IPS-NIHi11 (cell line): ENCODE measurements at regions not wholly inside any gene's neighbourhood (a gene's known extent, or its start where the extent isn't known, plus 50 kb on each side); places are given as distances from the start of the nearest gene placed in this dataset.
"Not testable (repeated sequence)": the region's sequence is repeated elsewhere in the genome, so short reads cannot be mapped to it uniquely, and the experiment has no call there.

Source experiments
- DNase-seq: peaks from one replicate; pipeline ENCODE4 v3.0.0; 2012; ENCODE audit warnings: mixed read lengths, low spot score

DNA sequence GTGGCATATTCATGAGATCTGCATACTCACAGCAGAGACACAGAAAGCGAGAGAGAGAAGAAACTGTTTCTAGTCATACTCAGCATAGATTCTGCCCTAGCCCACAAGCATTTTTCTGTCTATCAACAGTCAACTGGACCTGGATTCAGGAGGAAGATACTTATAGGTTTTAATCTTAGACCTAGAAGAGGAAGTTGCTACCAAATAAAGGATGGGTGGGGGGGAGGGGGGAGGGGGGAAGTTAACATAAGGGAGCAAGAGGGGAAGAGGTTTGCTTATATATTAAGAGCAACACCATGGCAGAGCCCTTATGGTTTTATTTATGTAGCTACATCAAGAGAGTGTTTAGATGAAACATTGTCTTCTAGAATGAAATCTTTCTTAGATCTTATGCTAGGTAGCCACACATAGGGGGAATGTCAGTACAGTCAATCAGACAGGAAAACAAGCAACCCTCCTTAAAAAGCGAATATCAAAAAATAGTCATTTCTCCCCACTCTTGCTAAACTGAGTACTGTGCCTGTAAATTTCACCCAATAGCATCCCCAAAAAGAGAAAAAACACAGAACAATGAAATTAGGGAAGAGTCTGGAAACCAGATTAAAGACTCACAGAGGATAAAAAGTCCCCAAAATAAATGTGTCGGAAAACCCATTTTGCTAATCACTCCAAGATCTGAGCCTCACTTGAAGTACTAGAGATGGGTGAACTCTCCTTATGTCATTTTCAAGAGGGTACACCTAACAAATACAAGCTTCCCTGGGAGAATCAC is 192.7 kb upstream of the NR4A3 start:
- no peak for DNase-seq

DNA sequence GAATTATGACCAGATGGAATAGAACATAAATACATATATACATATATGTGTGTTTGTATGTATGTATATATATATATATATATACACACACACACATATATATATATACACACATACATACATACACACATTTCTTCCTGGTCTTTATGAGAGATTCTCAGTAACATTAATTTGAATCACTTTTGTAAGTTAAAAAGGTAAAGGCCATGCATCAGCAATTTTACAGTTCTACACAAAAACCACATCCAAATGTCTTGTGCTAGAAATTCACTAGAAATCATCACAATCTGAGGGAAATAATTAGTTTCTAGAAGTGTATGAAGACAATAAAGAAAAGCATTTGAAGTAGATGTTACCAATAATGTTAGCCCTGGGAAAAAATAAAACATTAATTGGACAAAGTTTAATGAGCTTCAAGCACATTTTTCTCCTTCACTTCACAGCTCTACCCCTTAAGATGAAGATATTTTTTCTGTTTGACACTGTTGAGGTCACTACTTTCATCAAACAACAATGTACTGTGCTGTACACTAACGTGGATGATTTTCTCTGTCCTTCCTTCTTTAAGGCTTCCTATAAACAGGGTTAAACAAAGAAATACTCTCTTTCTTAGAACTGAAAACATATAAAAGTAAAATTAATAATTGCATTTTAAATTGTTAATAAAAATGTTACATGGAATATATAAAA is 189.2 kb upstream of the NR4A3 start:
- no peak for DNase-seq

DNA sequence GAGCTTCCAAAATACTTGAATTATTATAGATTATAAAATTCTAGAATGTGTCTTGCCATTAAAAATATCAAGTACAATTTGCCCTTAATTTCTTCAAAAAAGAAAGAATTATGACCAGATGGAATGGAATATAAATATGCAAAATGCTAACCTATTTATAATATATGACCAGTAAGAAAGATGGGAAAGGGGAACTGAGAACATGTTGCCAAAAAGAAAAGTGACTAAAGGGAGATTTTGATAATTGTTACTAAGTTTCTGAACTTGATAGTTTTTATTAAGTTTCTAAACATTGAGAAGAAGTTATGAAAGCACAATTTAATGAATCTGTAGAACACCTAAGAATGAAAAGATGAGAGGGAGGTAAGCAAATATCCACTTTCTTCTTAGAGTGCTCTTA is 188.4 kb upstream of the NR4A3 start:
- no peak for DNase-seq

DNA sequence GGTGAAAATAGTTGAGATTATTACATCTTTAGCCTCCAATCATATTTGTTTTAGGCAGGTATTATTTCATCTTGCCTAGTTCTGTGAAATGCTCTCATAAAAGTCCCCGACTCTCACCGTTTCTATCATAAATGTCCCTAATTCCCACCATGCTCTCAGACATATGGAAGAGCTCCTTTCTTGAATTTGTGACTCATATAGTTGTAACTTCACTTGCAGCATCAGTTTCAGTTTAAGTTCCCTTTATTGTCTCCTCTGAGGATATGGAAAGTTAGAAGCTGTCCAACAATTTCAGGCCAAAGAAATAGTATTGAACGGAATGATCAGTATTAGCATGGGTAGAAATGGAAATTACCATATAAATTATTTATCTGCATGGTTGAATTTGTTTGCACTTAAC is 187.5 kb upstream of the NR4A3 start:
- DNase-seq: no peak

DNA sequence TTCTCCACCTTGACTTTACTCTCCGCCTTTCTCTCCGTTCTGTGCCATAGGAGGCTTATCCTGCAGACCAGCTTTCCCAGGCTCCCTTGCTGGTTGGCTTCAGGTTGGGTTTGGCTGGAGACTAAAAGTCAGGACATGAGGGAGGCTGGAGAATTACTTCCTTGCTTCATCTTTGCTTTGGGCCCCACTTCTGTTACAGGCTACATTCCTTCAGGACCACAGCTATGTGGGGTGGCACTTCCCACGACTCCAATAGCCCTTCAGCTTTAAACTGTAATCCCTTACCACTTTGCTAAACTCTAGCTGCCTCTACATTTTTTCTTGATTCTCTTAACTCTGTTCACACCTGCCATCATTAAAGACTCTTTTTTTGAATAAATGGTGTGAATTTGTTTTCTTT is 186.7 kb upstream of the NR4A3 start:
- no peak for DNase-seq

DNA sequence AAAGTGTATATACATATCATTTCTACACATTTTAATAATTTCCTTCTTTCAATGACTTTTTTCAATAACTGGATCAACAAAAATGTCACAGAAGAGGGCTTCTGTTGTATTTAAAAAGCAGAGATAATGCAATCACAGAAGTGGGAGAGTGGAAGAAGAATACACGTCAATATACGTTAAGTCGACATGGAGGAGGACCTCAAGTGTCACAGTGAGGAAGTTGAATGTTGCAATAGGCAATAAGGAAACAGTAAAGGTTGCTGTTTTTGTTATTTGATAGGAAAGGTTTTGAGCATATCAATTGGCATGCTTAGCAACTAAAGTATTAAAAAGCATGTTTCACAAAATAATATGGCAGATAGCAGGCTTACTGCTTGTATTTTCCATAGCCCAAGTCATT is 184.0 kb upstream of the NR4A3 start:
- DNase-seq: no peak

DNA sequence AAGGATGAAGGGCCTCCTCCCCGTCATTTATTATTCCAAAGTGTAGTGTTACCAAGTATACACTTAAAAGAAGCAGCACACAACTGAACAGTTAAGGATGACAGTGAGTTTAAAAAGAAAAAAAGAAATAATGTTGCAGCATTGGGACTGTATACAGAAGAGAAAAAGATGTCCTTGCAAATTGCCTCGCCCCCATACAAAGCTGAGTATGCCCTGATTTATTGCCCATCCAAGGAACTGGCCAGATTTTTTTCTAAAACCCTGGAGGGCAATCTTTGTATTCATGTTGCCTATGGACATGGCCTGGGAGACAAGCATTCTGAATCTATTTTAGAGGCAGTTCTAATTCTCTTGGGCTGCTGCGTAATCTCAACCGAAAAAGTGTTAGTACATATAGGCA is 182.7 kb upstream of the NR4A3 start:
- no peak for DNase-seq

DNA sequence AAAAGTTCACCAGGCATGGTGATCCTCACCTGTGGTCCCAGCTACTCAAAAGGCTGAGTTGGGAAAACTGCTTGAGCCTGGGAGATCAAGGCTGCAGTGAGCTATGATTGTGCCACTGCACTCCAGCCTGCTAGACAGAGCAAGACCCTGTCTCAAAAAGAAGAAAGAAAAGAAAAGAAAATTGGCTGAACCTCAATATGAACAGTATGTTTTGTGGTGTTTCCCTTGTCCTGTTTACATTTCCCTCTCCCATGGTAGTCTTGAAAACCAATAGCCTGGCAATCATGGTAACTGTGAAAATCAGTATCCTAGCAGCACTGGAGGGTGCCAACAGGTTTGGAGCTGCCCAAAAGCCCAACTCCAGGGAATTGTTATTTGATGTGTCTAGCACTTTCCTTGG is 174.1 kb upstream of the NR4A3 start:
- no peak for DNase-seq

DNA sequence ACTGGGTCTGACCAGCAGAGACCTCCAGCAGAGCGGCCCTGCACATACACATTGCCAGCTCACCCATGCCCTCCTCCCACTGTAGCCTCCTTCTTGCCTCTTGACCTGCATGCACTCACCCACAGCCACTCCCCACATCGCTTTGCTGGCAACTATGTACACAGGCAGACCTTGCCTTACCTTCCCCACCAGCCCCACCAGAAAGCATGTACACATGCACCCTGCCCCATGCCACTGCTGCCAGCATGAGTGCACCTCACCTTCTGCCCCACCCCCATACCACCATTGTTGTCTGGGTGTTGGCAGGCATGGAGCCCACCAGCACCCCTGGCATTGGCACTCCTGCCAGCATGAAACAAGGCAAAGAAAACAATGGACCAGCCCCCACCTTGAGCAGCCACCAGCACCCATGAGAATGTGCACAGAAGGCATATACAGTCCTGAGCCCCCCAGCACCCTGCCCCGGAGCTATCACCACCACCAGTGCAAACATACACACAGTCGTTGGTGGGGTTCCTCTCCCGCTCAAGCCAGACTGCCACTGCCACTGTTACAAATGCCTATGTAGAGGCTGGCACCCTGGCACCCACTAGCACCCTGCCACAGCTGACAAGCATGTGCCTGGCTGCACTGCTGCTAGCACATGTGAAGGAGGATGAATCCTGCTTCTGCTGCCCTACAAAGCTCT is 171.4 kb upstream of the NR4A3 start:
- DNase-seq: no peak

DNA sequence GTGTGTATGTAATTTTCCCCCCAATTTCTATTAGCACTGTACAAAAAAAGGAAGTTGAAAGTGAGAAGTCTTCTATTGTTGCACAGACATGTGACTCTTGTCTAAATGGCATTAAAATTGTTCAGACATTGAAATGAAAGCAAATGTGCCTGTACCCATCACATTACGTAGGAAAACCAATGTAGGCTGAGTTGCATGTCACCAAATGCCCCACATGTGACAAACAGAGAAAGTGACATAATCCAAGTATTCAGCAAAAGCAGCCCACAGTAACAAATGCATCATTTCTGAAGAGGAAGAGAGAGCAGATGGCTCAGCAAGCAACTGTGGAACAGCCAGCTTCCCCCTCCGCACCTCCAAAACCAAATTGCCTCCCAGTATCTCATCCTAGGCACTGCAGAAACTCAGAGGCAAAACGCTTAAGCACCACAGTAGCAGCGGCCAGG is 161.5 kb upstream of the NR4A3 start:
- DNase-seq: no peak

DNA sequence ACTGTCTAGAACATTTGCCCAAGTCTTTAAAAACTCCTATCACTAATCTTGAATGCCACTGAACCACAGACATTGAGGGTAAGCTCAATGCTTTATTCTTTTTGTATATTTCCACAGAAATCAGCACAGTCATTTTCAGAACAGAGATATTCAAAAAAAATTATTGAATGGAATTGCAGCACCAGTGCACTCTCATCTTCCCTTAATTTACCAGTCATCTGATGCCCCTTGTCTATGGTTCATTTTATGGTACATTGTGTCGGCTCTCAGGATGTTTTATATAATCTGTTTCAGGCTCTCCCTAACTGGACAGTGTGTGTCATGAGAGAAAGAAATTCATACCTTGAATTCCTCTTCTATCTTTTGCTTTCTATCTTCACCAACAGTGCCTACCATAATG is 158.4 kb upstream of the NR4A3 start:
- no peak for DNase-seq

DNA sequence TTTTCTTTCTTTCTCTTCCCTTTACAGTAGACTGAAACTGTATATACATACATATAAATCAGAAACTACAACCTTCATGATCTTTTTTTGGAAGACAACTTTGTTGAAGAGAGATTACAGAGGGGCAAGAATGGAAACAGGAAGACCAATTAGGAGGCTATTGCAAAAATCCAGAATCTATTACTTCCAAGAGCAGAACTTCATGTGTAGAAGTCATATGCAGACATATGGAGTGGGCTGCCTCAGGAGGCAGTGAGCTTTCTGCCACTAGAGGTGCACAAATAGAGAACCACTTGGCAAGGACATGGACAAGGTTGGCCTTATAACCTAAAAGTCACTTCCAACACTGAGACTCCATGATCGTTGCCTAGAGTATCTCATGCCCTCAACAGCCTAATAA is 157.8 kb upstream of the NR4A3 start:
- DNase-seq: no peak

DNA sequence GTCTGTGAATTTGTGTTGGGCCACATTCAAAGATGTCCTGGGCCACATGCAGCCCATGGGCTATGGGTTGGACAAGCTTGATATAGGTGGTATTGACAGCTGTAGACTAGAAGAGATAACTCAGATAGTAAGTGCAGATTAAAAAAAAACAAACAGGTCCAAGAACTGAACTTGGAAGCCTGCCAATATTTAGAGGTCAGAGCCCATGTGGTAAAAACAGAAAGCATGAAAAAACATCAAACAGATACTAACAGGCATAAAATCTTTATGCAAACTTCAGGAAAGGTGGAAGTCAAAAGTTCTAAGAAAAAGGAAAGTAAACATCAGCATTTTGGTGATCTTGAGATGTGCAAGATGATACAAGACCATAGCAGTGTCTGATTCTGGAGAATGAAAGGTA is 155.1 kb upstream of the NR4A3 start:
- DNase-seq: no peak

DNA sequence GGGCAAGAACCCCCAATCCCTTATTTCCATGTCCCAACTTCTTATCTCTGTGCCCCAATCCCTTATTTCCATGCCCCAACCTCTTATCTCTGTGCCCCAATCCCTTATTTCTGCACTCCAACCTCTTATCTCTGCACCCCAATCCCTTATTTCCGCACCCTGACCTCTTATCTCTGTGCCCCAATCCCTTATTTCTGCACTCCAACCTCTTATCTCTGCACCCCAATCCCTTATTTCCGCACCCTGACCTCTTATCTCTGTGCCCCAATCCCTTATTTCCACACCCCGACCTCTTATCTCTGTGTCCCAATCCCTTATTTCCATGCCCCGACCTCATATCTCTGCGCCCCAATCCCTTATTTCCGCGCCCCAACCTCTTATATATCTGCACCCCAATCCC is 150.8 kb upstream of the NR4A3 start:
- not testable (repeated sequence) for DNase-seq

DNA sequence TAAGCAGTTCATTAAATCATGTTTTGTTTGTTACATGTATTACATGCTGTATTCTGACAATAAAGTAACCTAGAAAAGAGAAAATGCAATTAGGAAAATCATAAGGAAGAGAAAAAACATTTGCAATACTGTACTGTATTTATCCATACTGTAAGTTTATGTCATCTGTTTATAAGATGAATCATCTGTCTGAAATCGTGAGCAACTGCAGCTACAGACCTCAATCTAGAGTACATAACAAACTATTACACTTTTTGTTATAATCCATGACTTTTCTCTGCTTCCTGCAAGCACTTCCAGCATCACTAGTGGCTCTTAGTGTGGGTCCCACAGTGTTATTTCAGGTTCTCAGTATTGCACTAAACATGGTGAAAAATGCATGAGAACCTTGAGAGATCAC is 144.4 kb upstream of the NR4A3 start:
- DNase-seq: no peak

DNA sequence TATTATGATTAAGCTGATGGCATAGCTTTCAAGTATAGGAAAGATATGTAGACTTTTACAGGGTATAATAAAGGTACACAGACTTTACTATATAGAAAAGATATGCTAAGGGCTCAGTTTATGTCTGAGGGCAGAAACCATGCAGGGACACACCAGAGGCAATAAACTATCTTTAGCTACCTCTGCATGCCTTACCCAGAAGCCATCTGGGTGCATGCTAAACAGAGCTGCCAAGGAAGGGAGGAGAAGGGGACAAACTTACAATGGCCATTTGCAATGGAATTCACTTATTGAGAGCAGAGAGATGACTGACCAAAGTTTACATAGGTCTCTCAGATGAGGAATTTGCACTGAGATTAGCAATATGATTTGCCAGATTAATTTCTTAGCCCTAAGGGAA is 143.1 kb upstream of the NR4A3 start:
- DNase-seq: no peak

DNA sequence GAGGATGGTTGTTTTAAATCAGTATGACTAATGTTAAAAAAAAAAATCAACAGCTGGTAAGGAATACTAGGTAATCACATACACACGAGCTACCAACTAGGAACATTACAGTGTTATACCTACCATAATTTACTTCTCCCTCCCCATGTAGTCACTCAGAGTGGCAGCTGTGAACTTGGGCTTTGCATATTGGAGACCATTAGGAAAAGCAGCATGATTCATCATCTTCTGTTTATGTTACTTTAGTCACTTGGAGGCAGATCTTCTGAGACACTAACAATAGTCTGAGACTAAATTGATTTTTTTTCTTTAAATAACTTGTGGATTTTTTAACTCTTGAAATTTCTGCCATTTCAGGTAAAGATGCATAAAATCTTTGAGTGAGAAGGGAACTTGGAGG is 141.5 kb upstream of the NR4A3 start:
- DNase-seq: no peak

DNA sequence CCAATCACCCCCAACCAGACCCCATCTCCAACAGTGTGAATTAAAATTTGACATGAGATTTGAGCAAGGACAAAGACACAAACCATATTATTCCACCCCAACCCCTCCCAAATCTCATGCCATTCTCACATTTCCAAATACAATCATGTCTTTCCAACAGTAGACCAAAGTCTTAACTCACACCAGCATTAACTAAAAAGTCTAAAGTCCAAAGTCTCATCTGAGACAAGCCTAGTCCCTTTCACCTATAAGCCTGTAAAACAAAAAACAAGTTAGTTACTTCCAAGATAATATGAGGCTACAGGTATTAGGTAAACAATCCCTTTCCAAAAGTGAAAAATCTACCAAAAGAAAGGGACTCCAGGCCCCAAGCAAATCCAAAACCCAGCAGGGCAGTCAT is 140.6 kb upstream of the NR4A3 start:
- no peak for DNase-seq

DNA sequence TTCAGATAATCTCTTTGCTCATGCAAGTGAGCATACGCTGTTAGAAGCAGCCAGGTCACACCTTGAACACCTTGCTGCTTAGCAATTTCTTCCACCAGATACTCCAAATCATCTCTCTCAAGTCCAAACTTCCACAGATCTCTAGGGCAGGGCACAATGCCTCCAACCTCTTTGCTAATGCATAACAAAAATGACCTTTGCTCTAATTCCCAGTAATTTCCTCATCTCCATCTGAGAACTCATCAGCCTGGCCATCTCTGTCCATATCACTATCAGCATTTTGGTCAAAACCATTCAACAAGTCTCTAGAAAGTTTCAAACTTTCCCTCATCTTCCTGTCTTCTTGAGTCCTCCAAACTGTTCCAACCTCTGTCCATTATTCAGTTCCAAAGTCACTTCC is 139.3 kb upstream of the NR4A3 start:
- DNase-seq: no peak

DNA sequence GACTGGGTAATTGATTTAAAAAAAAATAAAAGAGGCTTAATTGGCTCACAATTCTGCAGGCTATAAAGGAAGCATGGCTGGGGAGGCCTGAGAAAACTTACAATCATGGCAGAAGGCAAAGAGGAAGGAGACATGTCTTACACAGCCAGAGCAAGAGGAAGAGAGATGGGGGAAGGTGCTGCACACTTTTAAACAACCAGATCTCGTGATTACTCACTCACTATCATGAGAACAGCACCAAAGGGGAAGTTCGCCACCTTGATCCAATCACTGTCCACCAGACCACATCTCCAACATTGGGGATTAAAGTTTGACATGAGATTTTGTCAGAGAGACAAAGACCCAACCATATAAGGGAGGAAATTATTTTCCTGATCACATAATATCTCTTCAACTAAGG is 138.8 kb upstream of the NR4A3 start:
- no peak for DNase-seq

DNA sequence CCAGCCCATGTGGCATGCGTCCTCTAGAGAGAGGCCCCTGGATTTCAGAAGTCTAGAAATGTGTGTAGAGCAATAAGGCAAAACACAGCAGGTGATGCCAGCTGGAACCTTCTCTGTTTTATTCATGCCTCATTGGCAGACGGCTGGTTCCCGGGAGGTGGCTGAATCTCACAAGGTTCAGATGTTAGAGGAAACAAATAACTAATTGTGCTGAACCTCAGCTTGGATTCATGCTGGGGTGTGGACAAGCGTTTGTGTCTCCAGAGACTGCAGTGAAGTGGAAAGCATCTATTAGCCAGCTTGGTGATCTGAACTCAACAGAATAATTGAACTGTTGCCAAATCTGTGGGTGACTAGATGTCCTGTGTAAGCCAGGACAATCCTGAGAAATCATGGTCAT is 131.1 kb upstream of the NR4A3 start:
- DNase-seq: peak; percentile 17

DNA sequence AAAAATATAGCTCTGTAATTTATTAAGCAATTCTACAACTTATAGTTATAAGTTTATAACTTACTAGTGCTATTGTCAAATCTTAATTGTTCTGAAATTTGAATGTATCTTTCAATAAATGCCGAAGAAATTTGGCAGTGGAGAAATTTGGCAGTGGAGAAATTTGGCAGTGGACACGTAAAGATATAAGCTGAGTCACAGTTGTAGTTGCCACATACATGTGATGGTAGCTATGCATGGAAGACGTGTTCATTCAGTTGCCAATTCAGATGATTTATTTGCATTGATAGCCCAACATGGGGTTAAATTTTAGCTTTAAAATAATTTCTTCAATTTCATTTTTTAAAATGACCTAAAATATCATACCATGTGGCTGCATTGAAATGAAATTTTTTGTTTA is 127.8 kb upstream of the NR4A3 start:
- no peak for DNase-seq

DNA sequence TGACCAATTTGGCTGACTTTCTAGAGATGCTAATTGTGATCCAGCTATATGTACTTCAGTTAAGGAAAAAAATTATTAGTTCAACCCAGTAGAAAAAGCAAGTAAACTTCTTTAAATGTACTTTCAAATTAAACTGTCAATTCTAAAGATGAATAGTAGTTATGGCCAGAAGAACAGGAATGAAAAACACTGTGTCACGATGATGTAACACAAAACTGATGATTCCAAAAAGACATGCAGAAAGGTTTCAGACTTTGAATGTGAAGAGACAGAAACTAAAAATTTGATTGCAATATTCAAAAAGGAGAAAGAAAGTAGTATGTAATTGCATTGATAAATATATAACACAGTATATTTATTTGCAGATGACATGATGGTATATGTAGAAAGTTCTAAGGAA is 127.3 kb upstream of the NR4A3 start:
- DNase-seq: no peak
